ENCODE measurements at regions not wholly inside any gene's neighbourhood (a gene's known extent, or its start where the extent isn't known, plus 50 kb on each side); places are given as distances from the start of the nearest gene placed in this dataset.

DNA sequence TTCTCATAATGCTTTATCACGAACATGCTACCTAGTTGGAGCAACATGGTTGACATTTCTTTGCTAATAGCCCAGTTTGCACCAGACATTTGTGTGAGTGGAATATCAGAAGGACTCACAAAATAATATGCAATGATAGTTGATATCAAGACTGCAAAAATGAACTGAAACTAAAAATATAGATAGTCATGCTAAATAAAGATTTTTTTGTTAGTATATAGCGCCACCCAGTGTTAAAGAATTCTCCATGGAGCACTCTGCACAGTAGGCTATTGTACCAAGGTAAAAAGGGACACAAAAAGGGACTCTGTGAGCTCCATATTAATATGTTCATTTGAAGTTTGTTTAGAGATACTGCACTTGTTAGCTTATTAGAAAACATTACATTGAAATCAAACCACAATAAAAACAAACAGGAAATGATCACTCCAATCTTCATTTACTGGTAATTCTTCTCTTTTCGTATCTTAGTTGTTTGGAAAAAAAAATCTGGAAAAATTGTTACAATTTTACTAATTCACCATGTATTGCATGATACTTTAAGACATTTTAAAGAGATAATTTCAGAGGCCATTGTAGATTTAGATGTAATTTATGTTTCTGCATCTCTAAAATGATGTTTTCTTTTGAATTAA is 1509.6 kb downstream of the ADGRL3 start:
- Histone ChIP-seq H3K27ac (ENCODE audit: low read depth, low read length) (no peak overlapping the region), H4K12ac (ENCODE audit: low read depth, low read length) (no peak overlapping the region)

GRCh38 chr4:62706423-62706822 is 1506.3 kb downstream of the ADGRL3 start:
- Histone ChIP-seq H4K91ac (ENCODE audit: low read depth, low read length) (no peak overlapping the region), H3K18ac (ENCODE audit: low read length) (no peak overlapping the region), H2BK5ac (ENCODE audit: low read depth, low read length, poor library complexity) (no peak overlapping the region), H4K8ac (ENCODE audit: low read depth, low read length) (no peak overlapping the region), H2AFZ (ENCODE audit: insufficient read depth, low read length, poor library complexity) (no peak overlapping the region), H3K23ac (ENCODE audit: low read length) (no peak overlapping the region), H3K36me3 (ENCODE audit: control insufficient read depth in 1 of 2, insufficient read depth in 2 of 2, low read length in 2 of 2) (no peaks in the 10 kb centered on the region), H3K79me1 (ENCODE audit: low read length) (no peaks in the 10 kb centered on the region), H3K9me3 (ENCODE audit: insufficient read depth, low read depth, low read length) (no peaks in the 10 kb centered on the region), H3K4me2 (ENCODE audit: low read length) (no peak overlapping the region), H3K4me1 (ENCODE audit: control insufficient read depth in 1 of 2, insufficient read depth in 2 of 2, low read length in 2 of 2) (no peaks in the 10 kb centered on the region), H3K27me3 (ENCODE audit: insufficient read depth, low read length) (no peaks in the 10 kb centered on the region), H3K14ac (ENCODE audit: low read length) (no peak overlapping the region), H3K9ac (ENCODE audit: low read length) (no peak overlapping the region), H3K27ac (ENCODE audit: low read depth, low read length) (no peak overlapping the region), H4K12ac (ENCODE audit: low read depth, low read length) (no peak overlapping the region), H2BK12ac (ENCODE audit: low read length) (no peak overlapping the region), H2BK120ac (ENCODE audit: insufficient read depth, low read length, poor library complexity) (no peak overlapping the region), H2AK5ac (ENCODE audit: low read length) (no peak overlapping the region), H3K4me3 (ENCODE audit: low read depth, low read length) (no peak overlapping the region), H3K79me2 (ENCODE audit: control insufficient read depth, insufficient read depth, low read length, poor library complexity) (no peaks in the 10 kb centered on the region), H3K4ac (ENCODE audit: low read depth, low read length) (no peak overlapping the region)
- no CpG with 5 or more reads among the region's 2 CpGs for WGBS (ENCODE audit: extremely low coverage, insufficient coverage, insufficient read length)
- DNase-seq = no peak

More for the DNA sequence above, 1509.6 kb downstream of the ADGRL3 start:
- Histone ChIP-seq H3K4me3 (ENCODE audit: low read depth, low read length) (no peak overlapping the region), H2BK120ac (ENCODE audit: insufficient read depth, low read length, poor library complexity) (no peak overlapping the region), H3K4me1 (ENCODE audit: control insufficient read depth in 1 of 2, insufficient read depth in 2 of 2, low read length in 2 of 2) (no peaks in the 10 kb centered on the region), H4K8ac (ENCODE audit: low read depth, low read length) (no peak overlapping the region), H4K91ac (ENCODE audit: low read depth, low read length) (no peak overlapping the region), H2BK5ac (ENCODE audit: low read depth, low read length, poor library complexity) (no peak overlapping the region), H3K9ac (ENCODE audit: low read length) (no peak overlapping the region), H2BK12ac (ENCODE audit: low read length) (no peak overlapping the region), H3K23ac (ENCODE audit: low read length) (no peak overlapping the region), H2AFZ (ENCODE audit: insufficient read depth, low read length, poor library complexity) (no peak overlapping the region), H3K36me3 (ENCODE audit: control insufficient read depth in 1 of 2, insufficient read depth in 2 of 2, low read length in 2 of 2) (no peaks in the 10 kb centered on the region), H3K18ac (ENCODE audit: low read length) (no peak overlapping the region), H2AK5ac (ENCODE audit: low read length) (no peak overlapping the region), H3K4me2 (ENCODE audit: low read length) (no peak overlapping the region), H3K14ac (ENCODE audit: low read length) (no peak overlapping the region), H3K27me3 (ENCODE audit: insufficient read depth, low read length) (no peaks in the 10 kb centered on the region), H3K79me1 (ENCODE audit: low read length) (no peaks in the 10 kb centered on the region), H3K4ac (ENCODE audit: low read depth, low read length) (no peak overlapping the region), H3K9me3 (ENCODE audit: insufficient read depth, low read depth, low read length) (no peaks in the 10 kb centered on the region), H3K79me2 (ENCODE audit: control insufficient read depth, insufficient read depth, low read length, poor library complexity) (no peaks in the 10 kb centered on the region)
- no CpG with 5 or more reads among the region's 3 CpGs for WGBS (ENCODE audit: extremely low coverage, insufficient coverage, insufficient read length)
- DNase-seq = peak; percentile 1 to 69

DNA sequence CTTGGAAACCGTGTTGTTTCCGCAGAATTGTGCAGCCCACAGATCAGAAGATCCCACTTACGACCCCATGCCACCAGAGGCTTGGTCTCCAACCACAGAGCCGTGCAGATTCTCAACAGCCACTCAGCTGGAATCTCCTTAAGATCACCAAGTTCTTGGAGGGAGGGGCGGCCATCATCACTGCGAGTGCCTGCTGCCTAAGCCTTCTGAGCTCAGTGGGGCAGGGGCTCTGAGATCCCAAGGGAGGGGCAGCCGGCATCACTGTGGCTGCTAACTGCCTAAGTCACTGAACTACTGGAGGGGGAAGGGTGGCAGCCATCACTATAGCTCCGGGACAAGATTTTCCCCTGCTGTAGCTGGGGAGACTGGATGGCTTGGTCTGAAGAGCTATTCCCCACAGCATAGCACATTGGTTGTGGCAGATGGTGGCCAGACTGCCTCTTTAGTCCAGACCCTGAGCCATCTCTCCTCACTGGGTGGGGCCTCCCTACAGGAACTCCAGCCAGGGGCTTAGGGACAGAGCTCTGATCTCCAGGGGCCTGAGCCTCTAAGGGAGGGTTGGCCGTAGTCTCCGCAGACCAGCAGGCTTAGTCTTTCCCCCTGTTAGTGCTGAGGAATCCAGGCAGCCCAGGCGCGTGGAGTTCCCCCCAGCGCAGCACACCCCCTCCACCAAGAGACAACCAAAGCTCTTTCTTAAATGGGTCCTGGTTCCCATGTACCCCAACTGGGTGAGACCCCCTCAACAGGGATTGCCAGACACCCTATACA is 1483.9 kb downstream of the ADGRL3 start:
- H3K4me2 ChIP-seq (ENCODE audit: low read length) = no peak overlapping the region
- no peak overlapping the region for H3K23ac ChIP-seq (ENCODE audit: low read length)
- H2BK12ac ChIP-seq (ENCODE audit: low read length) = no peak overlapping the region

DNA sequence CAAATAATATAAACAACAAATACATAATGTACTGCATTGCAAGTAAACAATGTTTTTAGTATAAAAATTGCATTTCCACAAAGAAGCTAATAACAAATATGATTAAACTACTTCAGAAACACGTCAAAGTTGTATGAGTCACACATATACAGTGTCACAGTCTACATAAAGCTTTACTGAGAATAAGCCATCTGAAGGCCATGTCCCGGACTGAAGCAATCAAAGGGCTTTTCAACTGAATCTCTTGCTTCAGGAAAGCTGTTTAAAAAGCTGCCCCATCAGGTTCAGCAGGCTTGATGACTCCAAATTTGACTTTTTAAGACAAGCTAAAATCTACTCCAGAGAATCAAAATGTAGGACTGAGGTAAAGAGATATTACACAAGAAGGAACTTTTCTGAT is 1476.8 kb downstream of the ADGRL3 start:
- Histone ChIP-seq H3K9me3 (ENCODE audit: insufficient read depth, low read depth, low read length) (no peaks in the 10 kb centered on the region), H3K18ac (ENCODE audit: low read length) (no peak overlapping the region), H2AFZ (ENCODE audit: insufficient read depth, low read length, poor library complexity) (no peak overlapping the region), H4K12ac (ENCODE audit: low read depth, low read length) (no peak overlapping the region), H4K91ac (ENCODE audit: low read depth, low read length) (no peak overlapping the region), H3K4ac (ENCODE audit: low read depth, low read length) (no peak overlapping the region), H4K8ac (ENCODE audit: low read depth, low read length) (no peak overlapping the region), H2BK5ac (ENCODE audit: low read depth, low read length, poor library complexity) (no peak overlapping the region), H3K9ac (ENCODE audit: low read length) (no peak overlapping the region), H3K79me2 (ENCODE audit: control insufficient read depth, insufficient read depth, low read length, poor library complexity) (no peaks in the 10 kb centered on the region), H3K4me1 (ENCODE audit: control insufficient read depth in 1 of 2, insufficient read depth in 2 of 2, low read length in 2 of 2) (no peaks in the 10 kb centered on the region), H3K14ac (ENCODE audit: low read length) (no peak overlapping the region), H3K79me1 (ENCODE audit: low read length) (no peaks in the 10 kb centered on the region), H2BK12ac (ENCODE audit: low read length) (no peak overlapping the region), H3K27me3 (ENCODE audit: insufficient read depth, low read length) (no peaks in the 10 kb centered on the region), H2BK120ac (ENCODE audit: insufficient read depth, low read length, poor library complexity) (no peak overlapping the region), H3K23ac (ENCODE audit: low read length) (no peak overlapping the region), H2AK5ac (ENCODE audit: low read length) (no peak overlapping the region), H3K36me3 (ENCODE audit: control insufficient read depth in 1 of 2, insufficient read depth in 2 of 2, low read length in 2 of 2) (no peaks in the 10 kb centered on the region), H3K4me3 (ENCODE audit: low read depth, low read length) (no peak overlapping the region), H3K4me2 (ENCODE audit: low read length) (no peak overlapping the region), H3K27ac (ENCODE audit: low read depth, low read length) (no peak overlapping the region)
- no CpG with 5 or more reads among the region's 2 CpGs for WGBS (ENCODE audit: extremely low coverage, insufficient coverage, insufficient read length)
- peak; percentile 1 to 51 for DNase-seq

More for the DNA sequence above, 1483.9 kb downstream of the ADGRL3 start:
- Histone ChIP-seq H2AFZ (ENCODE audit: insufficient read depth, low read length, poor library complexity) (no peak overlapping the region), H3K27me3 (ENCODE audit: insufficient read depth, low read length) (no peaks in the 10 kb centered on the region), H3K36me3 (ENCODE audit: control insufficient read depth in 1 of 2, insufficient read depth in 2 of 2, low read length in 2 of 2) (no peaks in the 10 kb centered on the region), H4K8ac (ENCODE audit: low read depth, low read length) (no peak overlapping the region), H3K18ac (ENCODE audit: low read length) (no peak overlapping the region), H3K27ac (ENCODE audit: low read depth, low read length) (no peak overlapping the region), H3K79me2 (ENCODE audit: control insufficient read depth, insufficient read depth, low read length, poor library complexity) (no peaks in the 10 kb centered on the region), H3K4me3 (ENCODE audit: low read depth, low read length) (no peak overlapping the region), H3K9ac (ENCODE audit: low read length) (no peak overlapping the region), H3K4ac (ENCODE audit: low read depth, low read length) (no peak overlapping the region), H3K9me3 (ENCODE audit: insufficient read depth, low read depth, low read length) (peaks cover 6% of the 10 kb centered on the region), H4K12ac (ENCODE audit: low read depth, low read length) (no peak overlapping the region), H4K91ac (ENCODE audit: low read depth, low read length) (no peak overlapping the region), H3K79me1 (ENCODE audit: low read length) (no peaks in the 10 kb centered on the region), H2BK120ac (ENCODE audit: insufficient read depth, low read length, poor library complexity) (no peak overlapping the region), H2BK5ac (ENCODE audit: low read depth, low read length, poor library complexity) (no peak overlapping the region), H3K4me1 (ENCODE audit: control insufficient read depth in 1 of 2, insufficient read depth in 2 of 2, low read length in 2 of 2) (no peaks in the 10 kb centered on the region), H3K14ac (ENCODE audit: low read length) (no peak overlapping the region), H2AK5ac (ENCODE audit: low read length) (no peak overlapping the region)
- DNase-seq = no peak
- no CpG with 5 or more reads among the region's 13 CpGs for WGBS (ENCODE audit: extremely low coverage, insufficient coverage, insufficient read length)

Measured in trophoblast cell (in vitro differentiated cells and primary cell).